PC-3 (cell line): ENCODE measurements at regions not wholly inside any gene's neighbourhood (a gene's known extent, or its start where the extent isn't known, plus 50 kb on each side); places are given as distances from the start of the nearest gene placed in this dataset.

Source experiments
- CTCF ChIP-seq: fragments of 300-600 bp; sonication (generic); conservative IDR thresholded peaks from 2 replicates; pipeline ENCODE4 v1.5.1; 2017; ENCODE audit warnings: antibody characterized with exemption, low read depth, mild to moderate bottlenecking, low read length
- EZH2 ChIP-seq: fragments of 300-600 bp; sonication (generic); IDR thresholded peaks from one replicate; pipeline ENCODE4 v1.6.1; 2017; ENCODE audit warnings: antibody characterized with exemption, mild to moderate bottlenecking, low read length; ENCODE audit not compliant: unreplicated experiment

GRCh38 chr5:174518512-174518911 lies 205.9 kb upstream of the MSX2 start:
- no peak for TF ChIP-seq CTCF
- TF ChIP-seq EZH2: no peak
